Parathyroid adenoma (tissue), 2 donors: ENCODE measurements at regions not wholly inside any gene's neighbourhood (a gene's known extent, or its start where the extent isn't known, plus 50 kb on each side); places are given as distances from the start of the nearest gene placed in this dataset.

ENCODE experiments used
- H2AFZ ChIP-seq: fragments of 300-600 bp; sonication (generic); one replicate; pipeline ENCODE4 v1.7.0; 2017; ENCODE audit warnings: antibody characterized with exemption, mild to moderate bottlenecking
- H3K27ac ChIP-seq: fragments of 300-600 bp; sonication (generic); one replicate; pipeline ENCODE4 v1.7.0; 2017
- H3K27me3 ChIP-seq: fragments of 300-600 bp; sonication (generic); one replicate; pipeline ENCODE4 v1.7.0; 2017; ENCODE audit warnings: low read length; ENCODE audit not compliant: control insufficient read depth, insufficient read depth
- H3K36me3 ChIP-seq: fragments of 300-600 bp; sonication (generic); one replicate; pipeline ENCODE4 v1.7.0; 2017; ENCODE audit warnings: low read length; ENCODE audit not compliant: control insufficient read depth, insufficient read depth
- H3K4me1 ChIP-seq: fragments of 300-600 bp; sonication (generic); one replicate; pipeline ENCODE4 v1.7.0; 2017; ENCODE audit warnings: control low read depth
- H3K4me2 ChIP-seq: fragments of 300-600 bp; sonication (generic); one replicate; pipeline ENCODE4 v1.7.0; 2017; ENCODE audit warnings: low read length
- H3K4me3 ChIP-seq: fragments of 300-600 bp; sonication (generic); one replicate; pipeline ENCODE4 v1.7.0; 2017; ENCODE audit warnings: low read depth, low read length
- H3K79me2 ChIP-seq: fragments of 300-600 bp; sonication (generic); one replicate; pipeline ENCODE4 v1.7.0; 2017; ENCODE audit warnings: control low read depth
- H3K9ac ChIP-seq: fragments of 300-600 bp; sonication (generic); one replicate; pipeline ENCODE4 v1.7.0; 2017; ENCODE audit warnings: mild to moderate bottlenecking
- H3K9me3 ChIP-seq: fragments of 300-600 bp; sonication (generic); one replicate; pipeline ENCODE4 v1.7.0; 2017; ENCODE audit warnings: low read length; ENCODE audit not compliant: control insufficient read depth
- CTCF ChIP-seq: fragments of 300-600 bp; sonication (generic); IDR thresholded peaks from one replicate; pipeline ENCODE4 v1.7.0; 2017; ENCODE audit warnings: antibody characterized with exemption, mild to moderate bottlenecking
- donor health status: primary hyperparathyroidism.

DNA sequence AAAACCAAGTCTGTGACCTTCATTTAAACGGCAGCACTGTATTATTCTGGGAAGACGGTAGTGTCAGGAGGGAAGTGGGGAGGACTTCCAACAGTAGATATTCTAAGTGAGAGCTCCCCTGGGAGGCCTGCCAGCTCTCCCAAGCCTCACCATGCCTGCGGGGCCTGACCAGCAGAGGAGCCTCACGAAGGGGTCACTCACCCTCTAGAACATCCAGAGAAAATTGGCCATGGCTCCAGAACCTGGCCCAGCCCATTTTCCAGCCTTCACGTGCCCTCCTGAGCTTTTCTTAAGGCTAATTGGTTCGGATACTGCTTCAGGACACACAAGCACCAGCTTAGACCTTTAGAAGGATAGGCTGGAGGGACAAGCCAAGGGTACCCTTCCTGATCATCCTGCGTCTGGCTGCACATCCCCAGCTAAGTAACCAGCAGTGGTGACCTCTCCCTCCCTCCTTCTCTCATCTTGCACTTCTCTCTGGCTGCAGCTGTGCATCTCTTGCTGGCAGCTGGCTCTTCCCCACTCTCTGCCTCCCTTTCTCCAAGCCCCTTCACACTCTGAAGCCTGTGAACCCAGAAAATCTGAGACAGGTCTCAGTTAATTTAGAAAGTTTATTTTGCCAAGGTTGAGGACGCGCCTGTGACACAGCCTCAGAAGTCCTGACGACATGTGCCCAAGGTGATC is 120.1 kb upstream of the PKDCC start:
- H3K27ac ChIP-seq, result no peak overlapping the region
- no peaks in the 10 kb centered on the region for H3K9me3 ChIP-seq
- no peak overlapping the region for H3K9ac ChIP-seq
- no peak overlapping the region for H3K4me3 ChIP-seq
- no peak overlapping the region for H2AFZ ChIP-seq
- no peaks in the 10 kb centered on the region for H3K79me2 ChIP-seq
- no peaks in the 10 kb centered on the region for H3K36me3 ChIP-seq
- no peak overlapping the region for H3K4me2 ChIP-seq
- no peak for TF ChIP-seq CTCF
- no peaks in the 10 kb centered on the region for H3K4me1 ChIP-seq
- H3K27me3 ChIP-seq, result no peaks in the 10 kb centered on the region

DNA sequence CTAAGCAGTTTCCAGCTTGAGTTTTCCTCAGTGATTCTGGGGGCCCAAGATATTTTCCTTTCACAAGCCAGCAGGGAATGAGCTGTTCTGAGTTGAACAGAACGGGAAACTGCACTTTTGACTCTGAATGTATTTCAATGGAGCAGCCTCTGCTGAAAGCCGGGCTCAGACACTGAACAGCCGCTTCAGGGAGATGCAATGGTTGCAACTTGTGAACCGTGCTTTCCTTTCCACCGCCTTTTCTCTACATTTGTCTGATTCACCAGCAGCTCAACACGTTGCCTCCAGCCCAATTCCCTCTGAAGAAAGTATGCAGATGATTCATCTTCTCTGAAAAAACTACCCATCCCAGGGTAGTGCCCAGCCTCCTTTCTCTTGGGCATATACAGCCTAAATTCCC is 119.3 kb upstream of the PKDCC start:
- Histone ChIP-seq H3K4me3 (no peak overlapping the region), H3K36me3 (no peaks in the 10 kb centered on the region), H3K9ac (no peak overlapping the region), H2AFZ (no peak overlapping the region), H3K27me3 (no peaks in the 10 kb centered on the region), H3K4me1 (no peaks in the 10 kb centered on the region), H3K9me3 (no peaks in the 10 kb centered on the region), H3K27ac (no peak overlapping the region), H3K4me2 (no peak overlapping the region), H3K79me2 (no peaks in the 10 kb centered on the region)
- TF ChIP-seq CTCF, result no peak

- Histone ChIP-seq H3K9me3 (no peaks in the 10 kb centered on the region), H3K4me2 (no peak overlapping the region), H3K79me2 (no peaks in the 10 kb centered on the region), H2AFZ (no peak overlapping the region), H3K9ac (no peak overlapping the region), H3K27me3 (no peaks in the 10 kb centered on the region), H3K4me3 (no peak overlapping the region), H3K27ac (no peak overlapping the region), H3K36me3 (no peaks in the 10 kb centered on the region), H3K4me1 (no peaks in the 10 kb centered on the region)
- no peak for TF ChIP-seq CTCF
Measured at GRCh38 chr2:41930807-41931566, 116.8 kb upstream of the PKDCC start.

DNA sequence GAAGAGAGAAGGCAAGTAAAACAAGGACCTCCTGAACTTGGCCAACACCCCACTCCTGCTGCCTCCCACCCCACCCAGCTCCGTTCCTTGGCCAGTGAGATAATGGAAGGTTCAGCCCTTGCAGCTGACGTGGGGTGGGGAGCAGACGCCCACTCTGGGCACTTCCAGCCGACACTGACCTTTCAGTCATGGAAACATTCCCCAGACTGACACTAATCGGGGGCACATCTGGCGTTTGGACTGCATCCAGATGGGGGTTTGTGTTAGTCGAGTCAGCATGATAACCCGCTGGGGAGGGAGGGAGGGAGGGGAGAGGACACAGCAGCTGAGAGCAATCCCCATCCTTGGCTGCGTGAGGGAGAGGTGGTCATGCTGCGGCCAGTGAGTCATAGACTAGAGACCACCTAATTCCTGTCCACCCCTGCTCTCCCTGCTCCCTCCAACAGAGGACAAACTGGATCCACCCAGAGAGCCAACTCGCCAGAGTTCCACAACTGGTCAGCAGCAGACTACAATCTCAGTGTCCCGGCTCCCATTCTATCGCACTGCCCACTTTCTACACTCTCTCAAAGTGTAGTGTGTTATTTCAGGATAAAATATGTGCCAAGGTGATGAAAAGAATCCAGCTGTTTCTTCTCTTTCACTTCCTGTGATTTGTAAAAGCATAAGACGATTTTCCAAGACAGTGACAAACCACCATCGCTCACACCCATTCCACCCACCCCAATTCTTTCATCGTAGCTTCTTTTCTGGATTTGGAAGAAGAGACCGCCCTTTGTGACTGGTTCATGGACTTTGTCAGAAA is 115.4 kb upstream of the PKDCC start:
- Histone ChIP-seq H3K27me3 (no peaks in the 10 kb centered on the region), H3K9ac (no peak overlapping the region), H3K4me2 (no peak overlapping the region), H3K27ac (no peak overlapping the region), H3K4me1 (no peaks in the 10 kb centered on the region), H3K4me3 (no peak overlapping the region), H3K79me2 (no peaks in the 10 kb centered on the region), H3K36me3 (no peaks in the 10 kb centered on the region), H2AFZ (no peak overlapping the region), H3K9me3 (no peaks in the 10 kb centered on the region)
- no peak for TF ChIP-seq CTCF
